HG03342 (cell line): ENCODE measurements at regions not wholly inside any gene's neighbourhood (a gene's known extent, or its start where the extent isn't known, plus 50 kb on each side); places are given as distances from the start of the nearest gene placed in this dataset.

Experiments
- ATAC-seq: cut with Tn5 transposase; IDR thresholded peaks from one replicate; pipeline ENCODE4 v1.9.1; 2021; ENCODE audit warnings: mild to moderate bottlenecking, moderate library complexity; ENCODE audit not compliant: unreplicated experiment

GRCh38 chr14:97878206-97878605, 1081.0 kb downstream of the VRK1 start:
- ATAC-seq = no peak

GRCh38 chr14:97878727-97879126, 1081.5 kb downstream of the VRK1 start:
- no peak for ATAC-seq

GRCh38 chr14:97887690-97888089, 1090.5 kb downstream of the VRK1 start:
- ATAC-seq = no peak

- ATAC-seq = no peak
These were observed 1091.1 kb downstream of the VRK1 start for GRCh38 chr14:97888331-97888730.

GRCh38 chr14:97891515-97891914, 1094.3 kb downstream of the VRK1 start:
- no peak for ATAC-seq

- ATAC-seq = no peak
These were observed 1097.4 kb downstream of the VRK1 start for GRCh38 chr14:97894552-97894951.

GRCh38 chr14:97900196-97900854, 1103.1 kb downstream of the VRK1 start:
- no peak for ATAC-seq

- ATAC-seq = no peak
These were observed 1105.4 kb downstream of the VRK1 start for GRCh38 chr14:97902630-97903029.

GRCh38 chr14:97903821-97904220, 1106.6 kb downstream of the VRK1 start:
- no peak for ATAC-seq

- no peak for ATAC-seq
These were observed 1115.0 kb downstream of the VRK1 start for GRCh38 chr14:97912217-97912616.

- ATAC-seq = no peak
These were observed 1118.9 kb downstream of the VRK1 start for GRCh38 chr14:97916100-97916499.

GRCh38 chr14:97916669-97917568, 1119.7 kb downstream of the VRK1 start:
- ATAC-seq = no peak

- ATAC-seq = no peak
These were observed 1123.0 kb downstream of the VRK1 start for GRCh38 chr14:97920201-97920600.

- ATAC-seq = no peak
These were observed 1124.1 kb downstream of the VRK1 start for GRCh38 chr14:97921296-97921695.

- no peak for ATAC-seq
These were observed 1127.9 kb downstream of the VRK1 start for GRCh38 chr14:97924922-97925613.

GRCh38 chr14:97930166-97930565, 1133.0 kb downstream of the VRK1 start:
- ATAC-seq = no peak

GRCh38 chr14:97931273-97931672, 1134.1 kb downstream of the VRK1 start:
- no peak for ATAC-seq

- no peak for ATAC-seq
These were observed 1145.7 kb downstream of the VRK1 start for GRCh38 chr14:97942921-97943320.

GRCh38 chr14:97943619-97944018, 1146.4 kb downstream of the VRK1 start:
- ATAC-seq = no peak

GRCh38 chr14:97944380-97944779, 1147.2 kb downstream of the VRK1 start:
- no peak for ATAC-seq

GRCh38 chr14:97945631-97946030, 1148.4 kb downstream of the VRK1 start:
- no peak for ATAC-seq

GRCh38 chr14:97946240-97946639, 1149.1 kb downstream of the VRK1 start:
- no peak for ATAC-seq
